ENCODE measurements at regions not wholly inside any gene's neighbourhood (a gene's known extent, or its start where the extent isn't known, plus 50 kb on each side); places are given as distances from the start of the nearest gene placed in this dataset.

DNA sequence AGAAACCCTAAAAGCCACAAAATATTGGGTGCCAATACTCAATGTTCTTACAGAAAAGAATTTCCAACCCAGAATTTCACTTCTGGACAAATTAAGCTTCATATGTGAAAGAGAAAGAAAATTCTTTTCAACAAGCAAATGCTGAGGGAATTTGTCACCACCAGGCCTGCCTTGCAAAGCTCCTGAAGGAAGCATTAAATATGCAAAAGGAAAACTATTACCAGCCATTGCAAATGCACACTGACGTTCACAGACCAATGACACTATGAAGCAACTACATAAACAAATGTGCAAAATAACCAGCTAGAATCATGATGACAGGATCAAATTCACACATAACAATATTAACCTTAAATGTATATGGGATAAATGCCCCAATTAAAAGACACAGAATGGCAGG, 187.9 kb upstream of the BTBD3 start:
- no peak for DNase-seq
- intact Hi-C loops (cut with DNase I) = no loop called here

DNA sequence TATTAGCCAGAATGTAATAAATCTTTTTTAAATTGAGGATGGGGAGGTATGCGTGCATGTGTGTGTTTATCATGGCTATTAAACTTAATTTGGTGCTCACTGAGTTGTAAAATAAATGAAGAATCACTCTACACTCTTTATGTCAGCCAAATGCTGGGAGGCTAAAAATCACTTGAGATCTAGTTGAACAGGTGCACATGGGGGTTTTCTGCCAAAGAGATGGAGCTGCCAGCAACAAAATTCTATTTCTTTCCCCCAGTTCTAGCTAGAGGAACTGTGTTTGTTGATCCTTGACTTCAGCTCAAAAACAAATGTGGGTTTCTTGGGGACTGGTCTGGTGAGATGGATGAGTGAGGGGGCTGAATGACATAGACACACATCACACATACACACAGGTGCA, 183.3 kb upstream of the BTBD3 start:
- intact Hi-C loops (cut with DNase I) = no loop called here
- no peak for DNase-seq

DNA sequence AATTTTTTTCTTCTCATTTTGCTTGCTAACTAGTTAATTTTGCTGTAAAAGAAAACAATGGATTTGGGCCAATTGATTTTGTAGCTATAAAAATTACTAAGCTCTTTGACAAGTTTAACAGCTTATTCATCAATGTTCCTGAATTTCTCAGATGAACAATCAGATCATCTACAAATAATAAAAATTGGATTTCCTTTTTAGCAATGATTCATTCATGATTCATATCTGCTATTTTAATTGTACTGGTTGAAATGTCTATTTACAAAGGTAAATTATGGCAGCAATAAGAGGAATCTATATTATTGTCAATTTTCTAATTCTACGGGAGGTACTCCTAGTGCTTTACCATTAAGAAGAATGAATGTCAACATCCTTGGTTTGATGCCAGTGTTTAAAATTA, 178.8 kb upstream of the BTBD3 start:
- no peak for DNase-seq
- intact Hi-C loops (cut with DNase I) = no loop called here

DNA sequence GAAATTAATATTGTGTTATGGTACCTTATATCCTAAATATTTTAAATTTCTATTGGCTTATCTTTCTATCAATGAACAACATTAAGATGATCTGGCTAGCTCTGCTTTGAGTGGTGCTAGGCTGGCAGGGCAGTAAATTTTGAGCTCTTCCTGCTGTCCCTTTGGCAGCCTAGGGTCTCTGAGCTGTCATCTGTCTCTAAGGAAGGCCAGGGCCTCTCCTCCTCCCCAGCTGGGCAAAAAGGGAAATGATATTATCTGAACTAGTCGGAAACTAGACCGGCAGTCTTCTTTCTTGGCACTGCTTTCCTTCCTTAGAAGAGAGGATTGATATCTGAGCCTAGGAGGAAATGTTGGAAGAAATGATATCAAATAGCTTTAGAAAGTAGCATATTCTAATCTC, 176.7 kb upstream of the BTBD3 start:
- intact Hi-C loops (cut with DNase I) = no loop called here
- DNase-seq = no peak

DNA sequence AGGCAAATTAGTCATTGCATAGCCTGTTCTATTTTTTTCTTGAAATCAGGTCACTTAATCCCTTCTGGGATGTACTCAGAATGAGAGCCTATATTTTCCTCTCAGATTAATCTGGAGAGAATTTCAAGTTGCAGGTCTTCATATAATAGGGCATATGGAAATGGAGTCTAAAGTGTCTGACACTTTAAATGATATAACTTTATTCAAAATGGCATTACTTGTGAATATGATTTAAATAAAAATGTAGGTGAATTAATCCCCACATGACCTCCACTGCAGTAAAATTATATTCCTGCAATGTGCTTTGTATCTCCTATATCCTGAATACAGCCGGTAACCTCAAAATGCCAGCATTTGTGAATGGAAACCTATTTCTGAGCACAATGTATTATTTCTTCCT, 172.5 kb upstream of the BTBD3 start:
- no peak for DNase-seq
- intact Hi-C loops (cut with DNase I) = no loop called here

DNA sequence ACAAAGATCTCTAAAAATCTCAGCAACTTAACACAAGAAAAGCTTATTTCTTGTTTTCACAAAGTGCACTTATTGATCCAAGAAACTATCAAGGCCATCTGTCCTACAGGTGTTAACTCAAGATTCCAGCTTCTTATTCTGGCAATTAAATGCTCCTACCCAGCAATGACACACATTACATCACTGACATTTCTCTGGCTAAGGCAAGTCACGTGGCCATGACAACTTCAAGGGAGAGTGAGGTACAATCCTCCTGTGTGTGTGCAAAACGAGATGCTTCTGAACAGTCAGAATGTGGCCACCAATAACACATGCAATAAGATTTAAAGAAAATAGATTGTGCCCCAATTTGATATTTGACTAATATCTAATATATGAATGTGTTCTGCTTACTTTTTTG, 169.3 kb upstream of the BTBD3 start:
- intact Hi-C loops (cut with DNase I) = no loop called here
- no peak for DNase-seq

DNA sequence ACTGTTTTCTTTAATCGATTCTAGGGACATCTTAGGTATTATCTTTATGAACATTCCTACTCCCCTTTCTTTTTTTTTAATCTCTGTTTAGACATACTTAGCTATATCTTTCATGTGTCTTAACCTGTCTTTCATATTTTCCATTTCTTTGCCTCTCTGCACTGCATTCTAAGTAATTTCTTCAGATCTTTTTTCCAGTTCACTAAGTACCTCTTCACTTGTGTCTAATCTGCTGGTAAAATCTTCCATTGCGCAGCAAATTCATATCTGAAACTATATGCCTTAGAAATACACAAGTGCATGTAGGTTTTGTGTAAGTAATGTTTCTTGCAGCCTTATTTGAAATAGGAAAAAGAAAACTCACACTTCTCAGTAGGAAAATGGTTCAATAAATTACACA, 165.4 kb upstream of the BTBD3 start:
- intact Hi-C loops (cut with DNase I) = no loop called here

DNA sequence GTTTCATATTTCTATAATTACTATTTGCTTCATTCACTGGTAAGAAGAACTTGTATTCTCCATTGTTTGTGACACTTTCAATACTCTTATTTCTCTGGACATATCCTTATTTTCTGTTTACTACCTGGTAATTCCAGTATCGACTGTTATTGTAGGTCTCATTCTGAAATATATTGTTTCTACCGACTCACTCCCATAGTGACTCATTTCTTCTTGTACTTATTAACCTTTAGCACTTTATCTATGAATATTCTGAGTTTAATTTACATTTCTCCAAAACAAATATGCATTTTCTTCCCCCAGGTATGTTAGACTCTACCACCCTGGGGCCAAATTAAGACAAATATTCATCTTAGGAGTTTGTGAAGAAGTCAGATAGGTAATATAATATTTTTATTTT, 164.5 kb upstream of the BTBD3 start:
- intact Hi-C loops (cut with DNase I) = no loop called here
- no peak for DNase-seq

More for the DNA sequence above, 165.4 kb upstream of the BTBD3 start:
- DNase-seq = no peak

DNA sequence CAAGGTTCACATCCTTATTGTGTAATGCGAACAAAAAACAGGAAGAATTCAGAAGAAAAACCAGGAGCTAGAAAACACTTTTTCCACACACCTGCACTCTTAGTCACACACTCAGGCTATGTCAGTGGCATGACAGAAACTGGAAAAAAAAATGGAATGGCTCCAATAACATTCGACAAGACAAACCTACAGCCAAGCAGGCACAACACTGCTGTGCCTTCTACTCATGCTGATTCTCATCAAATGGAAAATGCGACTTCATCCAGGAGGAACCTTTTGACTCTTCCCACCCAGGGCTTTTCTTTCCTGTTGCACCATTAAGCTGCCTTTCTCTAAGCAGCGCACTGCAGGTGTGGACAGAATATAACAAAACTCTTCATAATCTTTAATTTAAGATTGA, 163.2 kb upstream of the BTBD3 start:
- DNase-seq = no peak
- intact Hi-C loops (cut with DNase I) = no loop called here

DNA sequence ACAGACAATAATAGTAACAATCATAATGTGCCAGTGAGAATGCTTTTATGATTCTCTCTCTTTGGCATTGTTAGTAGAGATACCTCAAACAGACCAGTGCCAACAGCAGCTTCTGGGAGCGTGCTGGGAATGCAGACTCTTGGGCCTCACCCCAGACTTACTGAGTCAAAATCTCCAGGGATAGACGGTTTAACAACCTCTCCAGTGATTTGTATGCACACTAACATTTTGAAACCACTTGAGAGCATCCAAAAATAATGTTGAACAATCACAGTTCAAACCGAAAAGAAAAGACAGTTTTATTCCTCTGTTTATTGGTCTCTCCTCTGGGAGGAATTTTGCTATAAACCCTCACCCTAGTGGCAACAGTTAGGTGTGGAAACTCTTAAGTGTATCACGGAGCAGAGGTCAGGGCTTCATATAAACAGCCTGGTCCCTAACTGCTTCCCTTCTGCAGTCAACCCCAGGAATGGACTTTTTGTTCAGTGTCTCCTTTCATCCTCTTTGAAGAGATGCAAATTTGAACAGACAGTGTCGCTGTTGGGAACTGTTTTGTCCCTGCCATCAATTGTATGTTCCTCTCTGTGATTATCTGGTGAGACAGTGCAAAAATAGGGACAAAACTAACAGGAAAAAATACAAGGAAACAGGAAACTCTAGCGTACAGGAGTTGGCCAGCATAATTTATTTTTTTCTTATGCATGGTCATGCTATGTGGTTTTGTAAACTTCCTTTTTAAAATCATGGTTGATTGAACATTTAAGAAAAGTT, 162.4 kb upstream of the BTBD3 start:
- intact Hi-C loops (cut with DNase I) = no loop called here
- peak in 16 of 42 donors; percentile 9 to 71 (median 28) for DNase-seq

DNA sequence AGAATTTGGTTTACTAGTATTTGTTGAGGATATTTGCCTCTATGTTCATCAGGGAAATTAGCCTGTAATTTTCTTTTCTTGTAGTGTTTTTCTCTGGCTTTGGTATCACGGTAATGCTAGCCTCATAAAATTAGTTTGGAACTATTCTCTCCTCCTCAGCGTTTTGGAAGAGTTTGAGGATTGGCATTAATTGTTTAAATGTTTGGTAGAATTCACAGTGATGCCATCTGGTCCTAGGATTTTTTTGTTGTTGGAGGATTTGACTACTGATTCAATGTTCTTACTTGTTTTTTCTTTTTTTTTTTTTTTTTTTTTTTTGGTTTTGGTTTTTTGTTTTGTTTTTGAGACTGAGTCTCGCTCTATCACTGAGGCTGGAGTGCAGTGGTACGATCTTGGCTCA, 156.2 kb upstream of the BTBD3 start:
- DNase-seq = no peak
- intact Hi-C loops (cut with DNase I) = no loop called here

DNA sequence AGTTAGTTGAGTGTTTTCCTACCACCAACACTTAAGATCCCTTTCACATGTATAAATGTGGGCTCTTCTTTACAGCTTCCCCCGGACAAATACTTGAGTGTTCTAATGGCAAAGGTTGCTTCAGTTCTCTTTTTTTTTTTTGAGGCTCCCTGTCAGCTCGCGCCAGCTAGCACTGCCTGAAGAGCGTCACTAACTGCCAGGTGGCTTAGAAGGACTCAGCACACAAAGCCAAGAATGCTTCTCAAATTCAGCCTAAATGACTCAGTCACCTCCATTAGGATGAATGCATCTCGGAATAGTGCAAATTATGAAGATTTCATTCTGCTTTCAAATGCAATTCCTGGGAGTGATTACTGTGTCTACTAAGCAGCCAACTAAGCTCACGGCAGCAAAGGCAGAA, 150.7 kb upstream of the BTBD3 start:
- no peak for DNase-seq
- intact Hi-C loops (cut with DNase I) = no loop called here

DNA sequence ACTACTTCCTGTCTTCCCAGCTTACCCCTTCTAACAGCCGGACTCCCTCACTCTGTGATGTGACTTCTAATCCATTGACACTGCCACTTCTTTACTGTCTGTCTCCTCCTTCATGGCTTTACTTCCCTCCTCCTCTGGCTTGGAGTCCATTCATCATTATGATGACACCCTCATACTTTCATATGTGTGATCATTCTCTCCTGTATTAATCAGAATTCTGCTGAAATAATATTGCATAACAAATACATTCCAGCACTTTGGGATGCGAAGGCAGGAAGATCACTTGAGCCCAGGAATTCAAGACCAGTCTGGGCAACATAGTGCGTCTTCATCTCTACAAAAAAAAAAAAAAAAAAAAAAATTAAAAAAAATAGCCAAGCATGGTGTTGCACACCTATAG, 147.9 kb upstream of the BTBD3 start:
- intact Hi-C loops (cut with DNase I) = no loop called here
- DNase-seq = no peak

DNA sequence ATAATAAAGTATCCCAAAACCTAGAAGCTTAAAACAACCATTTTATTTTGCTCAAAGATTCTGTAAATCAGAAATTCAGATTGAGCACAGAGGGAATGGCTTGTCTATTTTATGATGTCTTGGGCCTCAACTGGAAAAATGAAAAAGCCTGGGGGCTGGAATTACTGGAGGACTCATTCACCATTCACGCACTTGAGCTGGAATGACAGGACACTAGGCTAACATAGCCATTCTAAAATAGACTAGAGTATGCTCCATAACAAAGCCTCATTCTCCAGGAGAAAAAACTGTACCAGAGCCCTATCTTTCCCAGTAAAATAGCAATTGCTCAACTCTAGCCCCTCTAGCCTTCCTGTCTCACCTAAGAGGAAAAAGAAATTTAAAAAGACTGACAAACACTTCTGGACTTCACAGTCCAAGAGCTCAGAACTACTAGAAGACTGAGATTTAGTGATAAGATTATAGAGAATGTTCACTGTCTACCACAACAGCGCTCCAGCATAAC, 145.4 kb upstream of the BTBD3 start:
- intact Hi-C loops (cut with DNase I) = no loop called here

DNA sequence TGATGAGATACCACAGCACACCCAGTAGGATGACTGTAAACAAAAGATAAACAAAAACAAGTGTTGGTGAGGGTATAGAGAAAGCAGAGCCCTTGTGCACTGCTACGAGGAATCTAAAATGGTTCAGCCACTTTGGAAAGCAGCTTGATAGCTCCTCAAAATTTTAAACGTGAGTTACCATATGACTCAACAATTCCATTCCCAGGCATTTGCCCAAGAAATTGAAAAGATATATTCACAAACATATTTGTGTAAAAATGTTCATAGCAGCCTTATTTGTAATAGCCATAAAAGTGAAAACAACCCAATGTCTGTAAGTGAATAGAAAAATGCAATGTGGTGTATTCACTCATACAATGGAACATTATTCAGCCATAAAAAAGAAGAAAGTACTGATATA, 141.0 kb upstream of the BTBD3 start:
- intact Hi-C loops (cut with DNase I) = no loop called here

More for the DNA sequence above, 145.4 kb upstream of the BTBD3 start:
- DNase-seq = no peak

DNA sequence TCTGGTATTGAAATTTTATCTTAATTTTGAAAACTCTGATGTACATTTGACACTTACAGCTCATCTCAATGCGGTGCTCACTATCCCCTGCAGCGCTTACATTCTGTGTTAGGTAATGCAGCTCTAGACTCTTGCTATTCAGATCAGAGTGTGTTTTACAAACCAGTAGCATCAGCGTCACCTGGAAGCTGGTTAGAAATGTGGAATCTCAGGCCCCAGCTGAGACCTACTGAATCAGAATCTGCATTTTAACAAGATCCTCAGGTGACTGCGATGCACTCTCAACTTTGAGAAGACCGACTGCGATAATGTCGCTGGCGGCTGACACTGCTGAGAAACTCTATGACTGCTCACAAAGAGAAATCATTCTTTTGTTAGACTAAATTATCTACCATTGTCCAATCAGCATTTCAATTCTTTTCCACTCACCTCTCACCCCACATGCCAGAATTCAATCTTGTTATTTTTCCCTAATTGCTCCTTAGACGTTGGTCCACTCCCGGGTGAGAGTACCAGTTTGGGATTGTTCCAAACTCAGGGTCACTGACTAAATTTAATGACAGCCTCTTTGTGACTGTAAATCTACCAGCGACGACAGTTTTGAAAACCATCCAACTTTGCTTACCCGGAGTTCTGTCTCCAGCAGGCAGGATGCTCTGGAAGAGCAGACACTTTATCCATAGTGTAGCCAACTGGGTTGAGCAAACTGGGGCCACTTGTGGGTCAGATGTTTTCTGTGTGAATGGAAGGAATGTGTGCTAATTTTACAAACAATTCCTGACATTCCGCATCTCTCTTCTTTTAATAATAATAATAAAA, 140.1 kb upstream of the BTBD3 start:
- no peak for DNase-seq
- intact Hi-C loops (cut with DNase I) = no loop called here

More for the DNA sequence above, 141.0 kb upstream of the BTBD3 start:
- no peak for DNase-seq

DNA sequence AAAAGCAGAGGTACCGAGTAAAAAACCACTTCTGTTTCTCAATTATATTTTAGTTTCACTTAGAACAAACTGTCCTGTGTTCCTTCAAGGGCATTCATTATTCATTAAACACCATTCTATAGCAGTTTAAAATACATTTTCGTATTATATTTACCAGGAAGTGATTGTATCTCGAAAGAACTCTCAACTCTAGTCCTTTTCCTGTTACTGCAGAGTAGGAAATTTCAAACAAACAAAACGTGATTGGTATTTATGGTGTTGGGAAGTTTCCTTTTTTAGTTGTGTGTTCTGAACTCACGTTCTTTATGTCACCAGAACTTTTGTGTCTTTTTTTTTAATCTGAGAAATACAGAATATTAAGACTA, 139.5 kb upstream of the BTBD3 start:
- DNase-seq = no peak
- intact Hi-C loops (cut with DNase I) = no loop called here

DNA sequence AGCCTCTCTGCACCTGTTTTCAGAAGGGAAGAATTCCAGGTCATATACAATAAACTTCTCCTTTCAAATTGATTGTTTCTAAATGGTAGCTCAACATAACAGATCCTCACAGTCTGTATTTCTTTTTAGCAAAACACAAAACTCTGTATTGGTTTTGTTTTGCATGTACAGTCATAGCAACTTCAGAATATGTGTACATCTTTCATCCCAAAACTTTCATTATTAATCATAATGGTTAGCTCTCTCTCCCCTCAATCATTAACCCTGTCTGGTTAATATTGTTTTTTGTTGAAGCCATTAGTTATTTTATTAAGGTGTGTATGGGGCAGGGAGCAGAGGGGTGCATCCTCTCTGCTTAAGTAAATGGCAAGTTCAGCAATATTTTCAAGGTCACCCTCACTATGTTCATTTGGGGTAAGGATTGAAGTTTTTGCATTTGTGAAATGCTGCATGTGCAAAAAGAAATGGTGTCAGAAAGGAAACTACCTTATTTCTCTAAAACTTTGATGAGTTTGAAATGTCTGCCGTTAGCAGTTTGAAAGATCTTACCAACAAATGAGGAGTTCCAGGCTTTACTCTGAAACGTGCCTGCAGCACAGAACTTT, 136.8 kb upstream of the BTBD3 start:
- intact Hi-C loops (cut with DNase I) = no loop called here
- DNase-seq = no peak

DNA sequence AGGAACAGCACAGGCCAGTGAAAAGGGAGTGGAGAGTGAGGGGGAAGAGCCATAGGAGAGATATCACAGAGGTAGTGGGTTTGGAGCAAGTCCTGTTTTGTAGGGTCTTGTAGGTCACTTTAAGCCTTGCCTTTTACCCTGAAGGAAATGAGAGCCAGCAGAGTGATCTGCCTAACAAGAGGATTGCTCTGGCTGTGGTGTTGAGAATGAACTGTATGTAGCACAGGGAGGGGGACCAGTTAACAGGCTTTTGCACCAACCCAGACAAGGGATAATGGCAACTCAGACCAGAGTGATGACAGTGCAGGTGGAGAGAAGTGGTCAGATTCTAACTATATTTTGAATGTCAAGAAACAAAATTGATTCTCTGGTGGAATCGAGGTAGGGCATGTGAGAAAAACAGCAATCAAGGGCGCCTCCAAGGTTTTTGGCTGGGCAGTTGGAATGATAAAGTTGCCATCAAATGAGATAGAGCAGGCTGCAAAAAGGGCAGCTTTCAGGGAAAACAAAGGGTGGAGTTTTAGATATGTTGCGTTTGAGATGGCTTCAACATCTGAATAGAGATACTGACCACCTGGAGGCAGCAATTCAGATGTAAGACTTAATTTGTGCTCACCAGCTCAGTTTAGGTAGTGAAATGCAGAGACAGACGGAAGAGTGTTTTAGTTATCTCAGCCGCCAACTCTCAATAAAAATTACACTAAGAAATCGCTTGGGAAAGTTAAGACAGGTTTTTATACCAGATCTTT, 134.4 kb upstream of the BTBD3 start:
- intact Hi-C loops (cut with DNase I) = no loop called here
- DNase-seq = no peak
